HL-60 (cell line): ENCODE measurements at regions not wholly inside any gene's neighbourhood (a gene's known extent, or its start where the extent isn't known, plus 50 kb on each side); places are given as distances from the start of the nearest gene placed in this dataset.

Experiments used
- DNase-seq, 2 experiments: peaks; one replicate each; pipeline ENCODE4 v3.0.0-alpha.2; 2010 to 2020; ENCODE audit warnings: low read depth in 1 of 2, low spot score in 1 of 2
- H3K27ac ChIP-seq: fragments of 250-450 bp; sonication (Bioruptor Pico); replicated peaks from 2 replicates; pipeline ENCODE4 v1.5.1; 2020; ENCODE audit warnings: mild to moderate bottlenecking, moderate library complexity
- H3K27me3 ChIP-seq: fragments of 250-450 bp; sonication (Bioruptor Pico); 2 replicates; pipeline ENCODE4 v1.5.1; 2021; ENCODE audit warnings: mild to moderate bottlenecking, moderate library complexity; ENCODE audit not compliant: insufficient read depth, poor library complexity, severe bottlenecking
- H3K4me3 ChIP-seq: replicated peaks from 2 replicates; pipeline ENCODE4 v1.5.1; 2011; ENCODE audit warnings: mild to moderate bottlenecking, control low read depth, low read length; ENCODE audit not compliant: insufficient read depth
- CTCF ChIP-seq: IDR thresholded peaks from one replicate; pipeline ENCODE4 v1.5.1; 2011; ENCODE audit warnings: low read length, control low read depth, inconsistent platforms; ENCODE audit not compliant: insufficient read depth
- GABPA ChIP-seq: IDR thresholded peaks from 2 replicates; pipeline ENCODE4 v1.6.1; 2012; ENCODE audit warnings: low read depth
- POLR2AphosphoS5 ChIP-seq: IDR thresholded peaks from 2 replicates; pipeline ENCODE4 v1.6.1; 2012; ENCODE audit warnings: low read depth
- REST ChIP-seq: IDR thresholded peaks from 2 replicates; pipeline ENCODE4 v1.6.1; 2012; ENCODE audit warnings: low read depth; ENCODE audit not compliant: insufficient replicate concordance
- SPI1 ChIP-seq: IDR thresholded peaks from 2 replicates; pipeline ENCODE4 v1.6.1; 2012; ENCODE audit warnings: low read depth, mild to moderate bottlenecking, borderline replicate concordance

DNA sequence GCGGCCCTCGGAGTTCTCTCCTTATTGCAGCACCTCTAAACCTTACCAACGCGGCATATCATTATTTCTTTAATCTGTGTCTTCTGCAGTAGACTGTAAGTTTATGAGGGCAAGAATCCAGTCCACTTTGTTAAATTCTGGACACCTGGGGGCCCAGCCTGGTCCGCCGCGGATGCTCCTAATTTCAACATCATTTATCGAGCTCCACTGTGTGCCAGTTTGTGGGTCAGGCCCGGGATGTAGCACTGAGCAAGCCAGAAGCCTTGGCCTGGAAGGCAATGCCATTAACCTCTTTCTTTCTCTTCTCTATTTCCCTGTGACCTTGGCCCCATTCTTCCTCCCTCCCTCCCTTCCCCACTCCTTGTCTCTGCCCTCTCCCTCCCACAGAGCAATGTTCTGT lies 70.6 kb upstream of the CACNA1E start:
- TF ChIP-seq REST, result no peak
- no peak for TF ChIP-seq GABPA
- no peak for TF ChIP-seq POLR2AphosphoS5
- Histone ChIP-seq H3K4me3 (no peak overlapping the region), H3K27me3 (peaks cover 2% of the 10 kb centered on the region)

GRCh38 chr1:181413195-181413815 lies 70.0 kb upstream of the CACNA1E start:
- TF ChIP-seq POLR2AphosphoS5 (no peak), CTCF (no peak), REST (no peak), SPI1 (no peak)
- no peak overlapping the region for H3K27ac ChIP-seq
- no peak overlapping the region for H3K4me3 ChIP-seq
- DNase-seq, result no peak
- H3K27me3 ChIP-seq, result peaks cover under 1% of the 10 kb centered on the region

More for the DNA sequence above, 70.6 kb upstream of the CACNA1E start:
- H3K27ac ChIP-seq, result no peak overlapping the region
- DNase-seq, result no peak

DNA sequence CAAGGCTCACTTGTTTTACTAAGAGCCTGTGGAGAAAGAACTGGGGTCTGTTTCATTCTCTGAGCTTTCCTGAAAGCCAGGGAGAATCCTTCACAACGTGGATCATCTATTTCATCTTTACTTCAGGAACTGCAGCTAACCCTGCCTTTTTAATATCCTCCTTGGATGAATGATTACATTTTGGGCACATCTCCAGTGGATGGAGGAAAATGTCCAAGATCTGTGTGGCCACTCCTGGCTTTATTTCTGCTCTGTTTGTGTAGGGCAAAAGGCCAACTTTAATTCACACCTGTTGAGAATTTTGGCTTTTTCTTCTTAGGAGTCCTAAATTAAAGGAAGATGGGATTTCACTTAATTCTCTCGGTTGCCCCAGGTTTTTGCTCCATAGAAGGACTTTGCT lies 69.5 kb upstream of the CACNA1E start:
- Histone ChIP-seq H3K27ac (no peak overlapping the region), H3K27me3 (no peaks in the 10 kb centered on the region), H3K4me3 (no peak overlapping the region)
- no peak for DNase-seq
- TF ChIP-seq GABPA (no peak), CTCF (no peak), REST (no peak), SPI1 (no peak), POLR2AphosphoS5 (no peak)
